DOHH2 (cell line): ENCODE measurements at regions not wholly inside any gene's neighbourhood (a gene's known extent, or its start where the extent isn't known, plus 50 kb on each side); places are given as distances from the start of the nearest gene placed in this dataset.

Source experiments
- H3F3A ChIP-seq: fragments of 200-600 bp; sonication (generic), shearing (Covaris generic); 2 replicates; pipeline ENCODE4 v1.6.0; 2016; ENCODE audit warnings: antibody characterized with exemption, mild to moderate bottlenecking; ENCODE audit not compliant: control insufficient read depth, insufficient read depth
- H3K27ac ChIP-seq: fragments of 200-600 bp; sonication (generic); 2 replicates; pipeline ENCODE4 v1.5.1; 2014; ENCODE audit warnings: low read depth, mild to moderate bottlenecking, low read length, moderate library complexity
- H3K27me3 ChIP-seq: fragments of 200-600 bp; sonication (generic); 2 replicates; pipeline ENCODE4 v1.6.1; 2014; ENCODE audit warnings: mild to moderate bottlenecking, low read length, mixed read lengths; ENCODE audit not compliant: control insufficient read depth
- H3K36me3 ChIP-seq: fragments of 200-600 bp; sonication (generic); 2 replicates; pipeline ENCODE4 v1.6.1; 2014; ENCODE audit warnings: mild to moderate bottlenecking, low read length, moderate library complexity, mixed read lengths; ENCODE audit not compliant: control insufficient read depth
- H3K4me1 ChIP-seq: fragments of 200-600 bp; sonication (generic); 2 replicates; pipeline ENCODE4 v1.6.1; 2014; ENCODE audit warnings: mild to moderate bottlenecking, low read length, mixed read lengths; ENCODE audit not compliant: control insufficient read depth
- H3K4me2 ChIP-seq: fragments of 200-600 bp; sonication (generic); 2 replicates; pipeline ENCODE4 v1.6.0; 2014; ENCODE audit warnings: mild to moderate bottlenecking, low read length, moderate library complexity
- H3K4me3 ChIP-seq: fragments of 200-600 bp; sonication (generic); 2 replicates; pipeline ENCODE4 v1.5.1; 2014; ENCODE audit warnings: mild to moderate bottlenecking, low read length, mixed read lengths
- H3K79me2 ChIP-seq: fragments of 200-600 bp; sonication (generic); 2 replicates; pipeline ENCODE4 v1.6.1; 2014; ENCODE audit warnings: mild to moderate bottlenecking, low read length, mixed read lengths; ENCODE audit not compliant: control insufficient read depth
- H3K9me2 ChIP-seq: fragments of 200-600 bp; sonication (generic); replicated peaks from 2 replicates; pipeline ENCODE4 v1.6.1; 2014; ENCODE audit warnings: mild to moderate bottlenecking, low read length, mixed read lengths; ENCODE audit not compliant: control insufficient read depth
- H3K9me3 ChIP-seq: fragments of 200-600 bp; sonication (generic); 2 replicates; pipeline ENCODE4 v1.6.1; 2014; ENCODE audit warnings: antibody characterized with exemption, low read length, mixed read lengths; ENCODE audit not compliant: control insufficient read depth, insufficient read depth
- H4K20me1 ChIP-seq: fragments of 200-600 bp; sonication (generic); 2 replicates; pipeline ENCODE4 v1.6.0; 2014; ENCODE audit warnings: low read depth, mild to moderate bottlenecking, antibody characterized with exemption, low read length, moderate library complexity; ENCODE audit not compliant: control insufficient read depth, insufficient read depth
- EZH2phosphoT487 ChIP-seq: fragments of 200-600 bp; sonication (generic); IDR thresholded peaks from 2 replicates; pipeline ENCODE4 v1.6.1; 2017; ENCODE audit warnings: borderline replicate concordance, mild to moderate bottlenecking, antibody characterized with exemption, low read length, moderate library complexity, mixed read lengths
- TF ChIP-seq, protein P1 (sequence below): fragments of 200-600 bp; sonication (generic); IDR thresholded peaks from one replicate; pipeline ENCODE4 v1.5.1; 2014; ENCODE audit warnings: antibody characterized with exemption, mild to moderate bottlenecking, low read depth, low read length; ENCODE audit not compliant: poor library complexity, severe bottlenecking

DNA sequence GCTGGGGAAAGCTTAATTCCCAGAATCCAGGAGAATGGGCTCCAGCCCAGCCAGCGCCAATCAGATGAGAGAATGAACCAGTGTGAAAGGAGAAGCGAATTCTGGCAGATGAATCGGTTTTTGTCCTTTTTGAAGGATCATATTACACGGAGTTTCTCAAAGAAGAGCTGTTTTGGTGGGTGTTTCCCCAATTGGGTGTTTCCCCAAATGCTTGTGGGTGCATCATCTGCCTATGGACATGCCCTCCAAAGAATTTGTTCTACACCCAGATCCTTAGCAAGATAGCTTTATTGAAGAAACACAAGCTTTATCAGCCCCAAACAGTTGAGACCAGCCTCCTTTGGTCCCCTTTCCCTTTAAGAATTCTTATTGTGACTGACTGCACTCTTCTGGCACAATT, 186.5 kb upstream of the GPR26 start:
- no peak for TF ChIP-seq EZH2phosphoT487
- TF ChIP-seq, protein P1, sequence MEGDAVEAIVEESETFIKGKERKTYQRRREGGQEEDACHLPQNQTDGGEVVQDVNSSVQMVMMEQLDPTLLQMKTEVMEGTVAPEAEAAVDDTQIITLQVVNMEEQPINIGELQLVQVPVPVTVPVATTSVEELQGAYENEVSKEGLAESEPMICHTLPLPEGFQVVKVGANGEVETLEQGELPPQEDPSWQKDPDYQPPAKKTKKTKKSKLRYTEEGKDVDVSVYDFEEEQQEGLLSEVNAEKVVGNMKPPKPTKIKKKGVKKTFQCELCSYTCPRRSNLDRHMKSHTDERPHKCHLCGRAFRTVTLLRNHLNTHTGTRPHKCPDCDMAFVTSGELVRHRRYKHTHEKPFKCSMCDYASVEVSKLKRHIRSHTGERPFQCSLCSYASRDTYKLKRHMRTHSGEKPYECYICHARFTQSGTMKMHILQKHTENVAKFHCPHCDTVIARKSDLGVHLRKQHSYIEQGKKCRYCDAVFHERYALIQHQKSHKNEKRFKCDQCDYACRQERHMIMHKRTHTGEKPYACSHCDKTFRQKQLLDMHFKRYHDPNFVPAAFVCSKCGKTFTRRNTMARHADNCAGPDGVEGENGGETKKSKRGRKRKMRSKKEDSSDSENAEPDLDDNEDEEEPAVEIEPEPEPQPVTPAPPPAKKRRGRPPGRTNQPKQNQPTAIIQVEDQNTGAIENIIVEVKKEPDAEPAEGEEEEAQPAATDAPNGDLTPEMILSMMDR: no peak
- H3K9me3 ChIP-seq: no peaks in the 10 kb centered on the region
- no peaks in the 10 kb centered on the region for H3K79me2 ChIP-seq
- no peaks in the 10 kb centered on the region for H3K4me1 ChIP-seq
- H3K36me3 ChIP-seq: no peaks in the 10 kb centered on the region
- no peaks in the 10 kb centered on the region for H3K9me2 ChIP-seq
- no peak overlapping the region for H3K4me2 ChIP-seq
- H3K4me3 ChIP-seq: no peak overlapping the region
- no peaks in the 10 kb centered on the region for H4K20me1 ChIP-seq
- H3K27ac ChIP-seq: no peak overlapping the region
- no peaks in the 10 kb centered on the region for H3K27me3 ChIP-seq
- H3F3A ChIP-seq: no peaks in the 10 kb centered on the region

DNA sequence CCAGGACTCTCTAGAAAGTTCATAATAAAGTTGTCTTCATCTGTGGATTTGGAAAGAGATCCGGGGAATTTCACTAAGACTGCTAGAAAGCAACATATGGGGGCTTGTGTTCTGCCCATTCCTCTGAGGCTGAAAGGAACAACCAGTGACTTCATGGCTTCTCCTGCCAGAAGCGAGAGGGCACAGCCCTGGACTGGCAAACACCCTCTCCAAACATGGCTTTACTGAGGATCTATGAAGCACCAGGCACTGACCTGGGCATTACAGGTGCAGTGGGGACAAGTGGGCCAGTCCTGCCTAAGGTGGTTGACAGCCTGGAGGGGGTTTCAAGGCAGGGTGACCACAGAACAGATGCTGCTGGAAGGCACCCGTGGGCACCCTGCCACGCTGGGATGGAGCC, 185.8 kb upstream of the GPR26 start:
- H3K9me3 ChIP-seq: no peaks in the 10 kb centered on the region
- H3K27me3 ChIP-seq: no peaks in the 10 kb centered on the region
- H3K9me2 ChIP-seq: no peaks in the 10 kb centered on the region
- H3K4me2 ChIP-seq: no peak overlapping the region
- H3K27ac ChIP-seq: no peak overlapping the region
- H3K79me2 ChIP-seq: no peaks in the 10 kb centered on the region
- H3F3A ChIP-seq: no peaks in the 10 kb centered on the region
- H4K20me1 ChIP-seq: no peaks in the 10 kb centered on the region
- no peak overlapping the region for H3K4me3 ChIP-seq
- H3K4me1 ChIP-seq: peaks cover under 1% of the 10 kb centered on the region; the same call in 1 of the 2 replicates
- H3K36me3 ChIP-seq: no peaks in the 10 kb centered on the region
- TF ChIP-seq EZH2phosphoT487: no peak
- TF ChIP-seq, protein P1: no peak

DNA sequence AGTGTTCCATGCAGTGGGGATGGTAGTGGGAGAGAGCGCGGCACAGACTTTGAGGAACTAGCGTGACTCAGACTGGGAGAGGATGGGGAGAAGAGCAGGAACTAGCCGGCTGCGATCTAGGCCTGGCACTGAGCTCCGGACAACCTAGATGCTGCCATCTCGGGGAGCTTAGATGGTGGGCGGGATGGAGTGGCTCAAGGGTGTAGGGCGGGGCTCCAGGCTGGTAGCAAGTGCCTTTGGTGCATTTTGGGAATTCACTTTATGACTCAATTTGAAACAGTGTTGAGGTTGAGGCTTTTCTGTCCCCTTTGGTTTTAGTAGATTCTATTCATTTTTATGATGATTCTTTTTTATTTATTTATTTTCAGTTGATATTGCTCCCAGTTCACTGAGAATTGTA, 185.3 kb upstream of the GPR26 start:
- H3K4me1 ChIP-seq: peaks cover 4% of the 10 kb centered on the region; the same call in 1 of the 2 replicates
- TF ChIP-seq EZH2phosphoT487: no peak
- TF ChIP-seq, protein P1: no peak
- no peak overlapping the region for H3K4me3 ChIP-seq
- H3K4me2 ChIP-seq: no peak overlapping the region
- no peaks in the 10 kb centered on the region for H3K27me3 ChIP-seq
- no peaks in the 10 kb centered on the region for H3K36me3 ChIP-seq
- H3K79me2 ChIP-seq: no peaks in the 10 kb centered on the region
- H3K9me3 ChIP-seq: no peaks in the 10 kb centered on the region
- H3F3A ChIP-seq: no peaks in the 10 kb centered on the region
- no peaks in the 10 kb centered on the region for H4K20me1 ChIP-seq
- H3K27ac ChIP-seq: no peak overlapping the region
- no peaks in the 10 kb centered on the region for H3K9me2 ChIP-seq
